ENCODE measurements at regions not wholly inside any gene's neighbourhood (a gene's known extent, or its start where the extent isn't known, plus 50 kb on each side); places are given as distances from the start of the nearest gene placed in this dataset.

- no peak for TF ChIP-seq CTCF (IDR thresholded peaks at IDR 0.05)
- H3K27ac ChIP-seq, result no peak overlapping the region
- no peak overlapping the region for H3K4me3 ChIP-seq
- no peak for DNase-seq (ENCODE audit: low spot score)
Measured at GRCh38 chr5:129199308-129199707, 104.8 kb downstream of the ISOC1 start.

GRCh38 chr5:129204525-129204924, 110.0 kb downstream of the ISOC1 start:
- H3K4me3 ChIP-seq, result no peak overlapping the region
- H3K27ac ChIP-seq, result no peak overlapping the region
- DNase-seq (ENCODE audit: low spot score), result no peak
- no peak for TF ChIP-seq CTCF (IDR thresholded peaks at IDR 0.05)

- no peak overlapping the region for H3K27ac ChIP-seq
- no peak for TF ChIP-seq CTCF (IDR thresholded peaks at IDR 0.05)
- H3K4me3 ChIP-seq, result no peak overlapping the region
- no peak for DNase-seq (ENCODE audit: low spot score)
Measured at GRCh38 chr5:129216001-129216400, 121.5 kb downstream of the ISOC1 start.

GRCh38 chr5:129217179-129217578, 122.6 kb downstream of the ISOC1 start:
- no peak for TF ChIP-seq CTCF (IDR thresholded peaks at IDR 0.05)
- DNase-seq (ENCODE audit: low spot score), result no peak
- H3K27ac ChIP-seq, result no peak overlapping the region

GRCh38 chr5:129223178-129223577, 128.6 kb downstream of the ISOC1 start:
- no peak overlapping the region for H3K27ac ChIP-seq
- H3K4me3 ChIP-seq, result no peak overlapping the region
- no peak for DNase-seq (ENCODE audit: low spot score)
- TF ChIP-seq CTCF (IDR thresholded peaks at IDR 0.05), result no peak

More at GRCh38 chr5:129217179-129217578, 122.6 kb downstream of the ISOC1 start:
- H3K4me3 ChIP-seq, result no peak overlapping the region

- Histone ChIP-seq H3K4me3 (no peak overlapping the region), H3K27ac (no peak overlapping the region)
- TF ChIP-seq CTCF (IDR thresholded peaks at IDR 0.05), result no peak
- no peak for DNase-seq (ENCODE audit: low spot score)
Measured at GRCh38 chr5:129228577-129228976, 134.0 kb downstream of the ISOC1 start.

GRCh38 chr5:129241755-129242154, 147.2 kb downstream of the ISOC1 start:
- no peak for TF ChIP-seq CTCF (IDR thresholded peaks at IDR 0.05)
- Histone ChIP-seq H3K4me3 (no peak overlapping the region), H3K27ac (no peak overlapping the region)
- DNase-seq (ENCODE audit: low spot score), result no peak

All from coronary artery (tissue), 2 donors.